ENCODE measurements at regions not wholly inside any gene's neighbourhood (a gene's known extent, or its start where the extent isn't known, plus 50 kb on each side); places are given as distances from the start of the nearest gene placed in this dataset.

GRCh38 chr13:33694546-33694945, 123.4 kb upstream of the RFC3 start:
- TF ChIP-seq, protein P1, sequence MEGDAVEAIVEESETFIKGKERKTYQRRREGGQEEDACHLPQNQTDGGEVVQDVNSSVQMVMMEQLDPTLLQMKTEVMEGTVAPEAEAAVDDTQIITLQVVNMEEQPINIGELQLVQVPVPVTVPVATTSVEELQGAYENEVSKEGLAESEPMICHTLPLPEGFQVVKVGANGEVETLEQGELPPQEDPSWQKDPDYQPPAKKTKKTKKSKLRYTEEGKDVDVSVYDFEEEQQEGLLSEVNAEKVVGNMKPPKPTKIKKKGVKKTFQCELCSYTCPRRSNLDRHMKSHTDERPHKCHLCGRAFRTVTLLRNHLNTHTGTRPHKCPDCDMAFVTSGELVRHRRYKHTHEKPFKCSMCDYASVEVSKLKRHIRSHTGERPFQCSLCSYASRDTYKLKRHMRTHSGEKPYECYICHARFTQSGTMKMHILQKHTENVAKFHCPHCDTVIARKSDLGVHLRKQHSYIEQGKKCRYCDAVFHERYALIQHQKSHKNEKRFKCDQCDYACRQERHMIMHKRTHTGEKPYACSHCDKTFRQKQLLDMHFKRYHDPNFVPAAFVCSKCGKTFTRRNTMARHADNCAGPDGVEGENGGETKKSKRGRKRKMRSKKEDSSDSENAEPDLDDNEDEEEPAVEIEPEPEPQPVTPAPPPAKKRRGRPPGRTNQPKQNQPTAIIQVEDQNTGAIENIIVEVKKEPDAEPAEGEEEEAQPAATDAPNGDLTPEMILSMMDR (IDR thresholded peaks at IDR 0.05; ENCODE audit: low read depth, low read length): no peak
- in situ Hi-C loops (cut with HindIII; ENCODE audit: low sequenced_read_pairs): no loop called here
- no peak overlapping the region for H3K4me3 ChIP-seq (ENCODE audit: low read depth, low read length)
- DNase-seq (ENCODE audit: low read depth, low spot score): no peak

DNA sequence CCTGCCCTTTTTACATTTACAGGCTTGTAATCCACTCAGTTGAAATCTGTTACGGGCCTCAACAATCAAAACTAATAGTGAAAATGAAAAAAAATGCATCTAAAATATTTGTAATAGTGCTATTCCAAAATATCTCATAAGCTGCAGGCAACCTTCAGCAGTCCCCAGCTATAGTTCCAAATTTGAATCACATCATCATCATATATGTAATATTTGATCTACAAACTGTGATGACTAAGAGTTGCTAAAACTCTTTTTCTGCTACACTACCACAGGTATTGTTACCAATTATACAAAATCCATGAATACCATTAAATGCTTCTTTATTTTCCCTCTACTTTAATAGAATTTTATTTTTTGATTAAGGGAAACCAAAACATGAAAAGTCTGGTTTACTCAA, 121.4 kb upstream of the RFC3 start:
- H3K4me3 ChIP-seq (ENCODE audit: low read depth, low read length): no peak overlapping the region
- in situ Hi-C loops (cut with HindIII; ENCODE audit: low sequenced_read_pairs): no loop called here
- DNase-seq (ENCODE audit: low read depth, low spot score): no peak
- TF ChIP-seq, protein P1 (IDR thresholded peaks at IDR 0.05; ENCODE audit: low read depth, low read length): no peak

DNA sequence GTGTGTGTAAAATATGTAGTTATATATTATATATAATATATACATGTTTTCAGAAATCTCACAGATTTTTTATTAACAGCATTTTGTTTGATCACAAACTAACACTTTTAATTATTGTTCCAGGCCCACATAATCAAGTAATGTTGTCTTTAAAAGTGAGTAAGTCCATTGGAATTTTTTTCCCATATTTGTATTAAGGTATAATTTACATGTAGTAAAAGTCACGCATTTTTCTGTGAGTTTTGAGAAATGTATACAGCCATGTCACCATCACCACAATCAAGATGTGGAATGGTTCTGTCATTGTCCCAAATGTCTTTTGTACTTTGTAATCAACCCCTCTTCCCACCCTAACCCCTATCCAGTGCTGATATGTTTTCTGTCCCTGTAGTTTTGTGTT, 120.0 kb upstream of the RFC3 start:
- no peak overlapping the region for H3K4me3 ChIP-seq (ENCODE audit: low read depth, low read length)
- no peak for DNase-seq (ENCODE audit: low read depth, low spot score)
- TF ChIP-seq, protein P1 (IDR thresholded peaks at IDR 0.05; ENCODE audit: low read depth, low read length): no peak
- in situ Hi-C loops (cut with HindIII; ENCODE audit: low sequenced_read_pairs): no loop called here

- in situ Hi-C loops (cut with HindIII; ENCODE audit: low sequenced_read_pairs): no loop called here
- H3K4me3 ChIP-seq (ENCODE audit: low read depth, low read length): no peak overlapping the region
- TF ChIP-seq, protein P1 (IDR thresholded peaks at IDR 0.05; ENCODE audit: low read depth, low read length): no peak
- no peak for DNase-seq (ENCODE audit: low read depth, low spot score)
These were observed 110.5 kb upstream of the RFC3 start for GRCh38 chr13:33707449-33707848.

GRCh38 chr13:33710924-33711323, 107.0 kb upstream of the RFC3 start:
- in situ Hi-C loops (cut with HindIII; ENCODE audit: low sequenced_read_pairs): no loop called here

GRCh38 chr13:33711436-33711835, 106.5 kb upstream of the RFC3 start:
- no peak overlapping the region for H3K4me3 ChIP-seq (ENCODE audit: low read depth, low read length)
- TF ChIP-seq, protein P1 (IDR thresholded peaks at IDR 0.05; ENCODE audit: low read depth, low read length): no peak
- DNase-seq (ENCODE audit: low read depth, low spot score): no peak
- in situ Hi-C loops (cut with HindIII; ENCODE audit: low sequenced_read_pairs): no loop called here

More at GRCh38 chr13:33710924-33711323, 107.0 kb upstream of the RFC3 start:
- DNase-seq (ENCODE audit: low read depth, low spot score): no peak
- TF ChIP-seq, protein P1 (IDR thresholded peaks at IDR 0.05; ENCODE audit: low read depth, low read length): no peak
- no peak overlapping the region for H3K4me3 ChIP-seq (ENCODE audit: low read depth, low read length)

DNA sequence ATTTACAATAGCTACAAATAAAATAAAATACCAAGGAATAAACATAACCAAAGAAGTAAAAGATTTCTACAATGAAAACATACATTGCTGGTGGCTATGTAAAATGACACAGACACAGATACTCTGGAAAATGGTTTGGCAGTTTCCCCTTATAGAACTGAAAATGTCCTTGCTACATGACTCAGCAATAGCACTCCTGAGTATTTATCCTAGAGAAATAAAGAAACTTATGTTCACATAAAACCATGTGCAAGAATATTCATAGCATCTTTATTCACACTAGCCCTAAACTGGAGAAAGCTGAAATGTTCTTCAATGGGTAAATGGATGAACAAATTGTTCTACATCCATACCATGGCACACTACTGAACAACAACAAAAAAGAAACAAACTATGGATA, 100.2 kb upstream of the RFC3 start:
- H3K4me3 ChIP-seq (ENCODE audit: low read depth, low read length): no peak overlapping the region
- in situ Hi-C loops (cut with HindIII; ENCODE audit: low sequenced_read_pairs): no loop called here
- TF ChIP-seq, protein P1 (IDR thresholded peaks at IDR 0.05; ENCODE audit: low read depth, low read length): no peak
- no peak for DNase-seq (ENCODE audit: low read depth, low spot score)

Measured in astrocyte of the spinal cord (primary cell).